HG03571 (cell line): ENCODE measurements at regions not wholly inside any gene's neighbourhood (a gene's known extent, or its start where the extent isn't known, plus 50 kb on each side); places are given as distances from the start of the nearest gene placed in this dataset.

Experiments used
- ATAC-seq: cut with Tn5 transposase; IDR thresholded peaks from one replicate; pipeline ENCODE4 v1.9.1; 2021; ENCODE audit not compliant: unreplicated experiment

GRCh38 chr12:76259660-76260389 is 88.4 kb downstream of the BBS10 start:
- no peak for ATAC-seq

- ATAC-seq = no peak
These were observed 89.1 kb downstream of the BBS10 start for GRCh38 chr12:76259106-76259505.

- ATAC-seq = no peak
These were observed 91.3 kb downstream of the BBS10 start for GRCh38 chr12:76256904-76257303.

- ATAC-seq = no peak
These were observed 91.9 kb downstream of the BBS10 start for GRCh38 chr12:76256321-76256720.

- ATAC-seq = no peak
These were observed 92.5 kb downstream of the BBS10 start for GRCh38 chr12:76255692-76256091.

- ATAC-seq = no peak
These were observed 92.9 kb downstream of the BBS10 start for GRCh38 chr12:76255281-76255680.

GRCh38 chr12:76252031-76252430 is 96.2 kb downstream of the BBS10 start:
- ATAC-seq = no peak

- ATAC-seq = no peak
These were observed 98.0 kb downstream of the BBS10 start for GRCh38 chr12:76250256-76250655.

- ATAC-seq = no peak
These were observed 98.7 kb downstream of the BBS10 start for GRCh38 chr12:76249501-76249900.

GRCh38 chr12:76247992-76248391 is 100.2 kb downstream of the BBS10 start:
- no peak for ATAC-seq

- no peak for ATAC-seq
These were observed 101.1 kb downstream of the BBS10 start for GRCh38 chr12:76247026-76247646.

- no peak for ATAC-seq
These were observed 101.6 kb downstream of the BBS10 start for GRCh38 chr12:76246611-76247010.

GRCh38 chr12:76244300-76244699 is 103.9 kb downstream of the BBS10 start:
- no peak for ATAC-seq

GRCh38 chr12:76242813-76243550 is 105.2 kb downstream of the BBS10 start:
- no peak for ATAC-seq

GRCh38 chr12:76241371-76241770 is 106.8 kb downstream of the BBS10 start:
- ATAC-seq = no peak

- ATAC-seq = no peak
These were observed 107.9 kb downstream of the BBS10 start for GRCh38 chr12:76240281-76240680.

GRCh38 chr12:76238688-76239087 is 109.5 kb downstream of the BBS10 start:
- ATAC-seq = no peak

- ATAC-seq = no peak
These were observed 111.0 kb downstream of the BBS10 start for GRCh38 chr12:76237086-76237701.

- ATAC-seq = no peak
These were observed 111.6 kb downstream of the BBS10 start for GRCh38 chr12:76236640-76237039.

GRCh38 chr12:76234741-76235140 is 113.5 kb downstream of the BBS10 start:
- ATAC-seq = no peak

GRCh38 chr12:76232013-76232412 is 116.2 kb downstream of the BBS10 start:
- ATAC-seq = no peak

- ATAC-seq = no peak
These were observed 121.3 kb downstream of the BBS10 start for GRCh38 chr12:76226956-76227355.
